GM04504 (cell line): ENCODE measurements at regions not wholly inside any gene's neighbourhood (a gene's known extent, or its start where the extent isn't known, plus 50 kb on each side); places are given as distances from the start of the nearest gene placed in this dataset.

Source experiments
- DNase-seq: peaks from one replicate; pipeline ENCODE4 v3.0.0-alpha.2; 2012; ENCODE audit warnings: low read depth

DNA sequence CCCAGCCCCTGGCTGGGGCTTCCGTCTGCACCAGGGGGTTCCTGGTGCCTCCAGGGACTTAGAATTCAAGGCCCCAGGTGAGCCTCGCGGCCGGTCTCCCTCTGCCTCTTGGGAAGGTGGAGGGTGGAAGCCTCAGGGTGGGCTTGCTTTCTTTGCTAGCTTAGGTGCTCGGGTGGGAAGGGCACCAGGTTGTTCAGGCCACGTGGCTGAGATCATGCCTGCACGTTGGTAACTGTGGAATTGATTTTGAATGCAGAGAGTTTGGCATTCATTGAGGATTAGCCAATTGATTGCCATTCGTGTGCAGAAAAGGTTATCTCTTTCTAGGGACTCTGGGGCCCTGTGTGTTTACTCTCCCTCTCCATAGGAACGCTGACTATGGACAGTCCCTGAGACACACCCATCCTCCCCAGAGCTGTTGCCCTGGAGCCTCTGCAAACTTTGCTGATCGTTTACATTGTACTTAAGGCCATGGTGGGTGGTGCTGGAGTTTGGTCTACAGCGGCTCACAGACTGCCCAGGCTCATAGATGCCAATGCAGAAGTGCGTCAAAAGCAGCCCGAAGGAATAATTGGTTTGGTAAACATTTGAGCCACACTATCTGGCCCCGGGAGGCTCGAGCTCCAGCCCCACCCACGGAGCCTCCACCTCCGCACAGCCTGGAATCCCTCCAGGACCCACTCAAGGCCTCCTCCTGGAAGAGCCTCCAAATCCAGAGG lies 1457.7 kb downstream of the BRD1 start:
- no peak for DNase-seq

DNA sequence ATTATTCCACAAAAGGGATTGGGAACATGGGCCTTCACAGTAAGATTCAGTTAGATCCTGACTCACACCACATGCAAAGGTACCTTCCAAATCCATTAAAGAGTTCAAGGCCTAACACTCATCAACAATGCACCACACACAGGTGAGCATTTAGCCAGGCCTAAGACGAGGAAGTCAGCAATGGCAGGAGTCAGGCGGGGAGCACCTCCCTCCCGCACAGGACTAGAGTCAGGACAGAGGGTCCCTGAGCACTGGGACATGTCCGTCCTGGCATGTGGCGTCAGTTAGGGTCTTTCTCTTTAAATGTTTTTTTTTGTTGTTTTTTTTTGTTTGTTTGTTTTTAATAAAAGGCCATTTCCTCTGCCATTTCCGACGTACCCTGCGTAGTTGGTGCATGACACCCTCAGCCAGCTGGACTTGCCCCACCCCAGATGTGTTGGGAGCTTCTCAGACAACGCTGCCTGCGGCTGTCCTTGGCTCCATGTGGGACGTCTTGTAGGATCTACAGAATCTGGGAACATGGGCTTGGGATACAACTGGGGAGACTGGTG lies 1458.6 kb downstream of the BRD1 start:
- no peak for DNase-seq

DNA sequence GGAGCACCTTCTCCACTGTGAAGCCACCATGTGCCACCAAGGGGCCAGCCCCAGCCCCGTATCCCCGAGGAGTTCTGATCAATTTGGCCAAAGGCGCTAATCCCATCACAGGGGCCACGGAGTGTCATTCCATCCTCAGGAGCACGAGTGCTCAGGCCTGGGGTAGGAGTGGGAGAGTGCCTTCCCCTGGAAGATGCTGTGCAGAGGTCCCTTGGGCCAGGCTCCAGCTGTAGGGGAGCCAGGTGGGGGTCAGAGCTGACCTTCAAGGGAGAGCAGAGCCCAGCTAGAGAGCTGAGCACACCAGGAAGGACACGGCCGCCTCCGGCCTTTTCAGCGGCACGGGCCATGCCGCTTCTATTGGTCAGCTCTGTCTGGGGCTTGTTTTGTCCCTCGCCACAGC lies 1459.9 kb downstream of the BRD1 start:
- no peak for DNase-seq

- no peak for DNase-seq
These were observed 1461.1 kb downstream of the BRD1 start for GRCh38 chr22:48366591-48366990.

DNA sequence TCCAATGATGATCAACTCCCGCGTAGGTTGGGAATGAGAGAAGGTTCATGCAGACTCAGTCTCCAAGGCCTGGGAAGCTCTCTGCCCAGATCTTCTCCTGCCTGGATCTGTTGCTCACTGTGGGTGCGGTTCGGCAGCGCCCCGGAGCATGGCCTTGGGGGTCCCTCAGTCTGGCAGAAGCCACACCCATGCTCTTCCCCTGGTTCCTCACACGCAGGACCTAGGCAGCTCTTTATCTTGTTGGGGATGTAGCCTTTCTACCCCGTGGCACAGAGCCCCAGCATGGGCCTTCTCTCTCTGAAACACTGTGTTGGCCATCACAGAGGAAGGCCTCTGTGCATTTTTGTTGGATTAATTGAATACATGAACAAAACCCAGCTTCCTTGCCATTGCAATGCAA lies 1461.6 kb downstream of the BRD1 start:
- DNase-seq: no peak

- no peak for DNase-seq
These were observed 1462.3 kb downstream of the BRD1 start for GRCh38 chr22:48365386-48365785.

- no peak for DNase-seq
These were observed 1464.8 kb downstream of the BRD1 start for GRCh38 chr22:48362721-48363404.

GRCh38 chr22:48361099-48361639 lies 1466.5 kb downstream of the BRD1 start:
- no peak for DNase-seq

DNA sequence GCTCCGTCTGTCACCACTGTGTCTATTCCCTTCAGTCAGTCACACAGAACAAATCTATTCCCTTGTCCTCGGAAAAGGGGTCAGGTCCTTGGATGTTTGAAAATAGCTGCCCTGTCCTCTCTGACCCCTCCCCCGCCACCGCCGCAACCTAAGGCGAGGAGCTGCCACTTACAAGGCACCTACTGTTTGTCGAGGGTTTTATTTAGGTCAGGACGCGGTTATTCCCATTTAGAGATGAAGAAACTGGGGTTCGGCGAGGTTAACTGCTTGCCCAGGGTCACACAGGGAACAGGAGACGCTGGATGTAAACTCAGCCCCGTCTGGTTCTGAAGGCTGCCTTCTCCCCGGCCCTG lies 1468.1 kb downstream of the BRD1 start:
- DNase-seq: no peak

DNA sequence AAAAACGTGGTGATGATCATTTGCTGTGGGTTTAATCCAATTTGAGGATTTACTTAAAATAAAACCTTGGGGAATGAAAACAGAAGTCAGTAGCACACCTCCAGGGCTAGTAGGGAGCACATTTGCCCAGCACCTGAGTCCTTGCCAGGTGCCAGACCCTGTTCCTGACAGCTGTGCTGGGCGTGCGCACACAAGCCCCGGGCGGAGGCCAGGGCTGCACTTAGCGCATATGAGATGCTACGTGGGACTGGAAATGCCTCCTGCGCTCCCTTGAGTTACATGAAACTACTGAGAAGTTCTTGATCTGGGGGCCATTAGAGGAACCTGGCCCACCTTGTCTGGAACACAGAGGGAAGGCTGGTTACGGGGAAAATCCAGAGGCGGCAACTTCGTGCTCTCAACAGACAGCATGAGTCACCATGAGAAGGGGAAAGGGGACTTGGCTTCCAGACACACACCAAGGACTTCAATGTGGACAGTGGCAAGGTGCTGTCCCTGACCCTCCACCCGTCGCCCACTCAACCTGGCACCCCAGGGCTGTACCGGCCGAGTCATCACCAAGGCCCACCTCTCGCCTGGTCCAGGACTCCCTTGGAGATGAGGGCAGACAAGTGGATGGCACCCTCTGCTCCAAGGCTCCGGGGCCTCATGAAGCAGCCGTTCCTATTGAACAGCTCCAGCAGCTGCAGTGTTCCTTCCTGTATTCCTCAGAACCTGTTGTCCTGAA lies 1468.6 kb downstream of the BRD1 start:
- no peak for DNase-seq

GRCh38 chr22:48357961-48358360 lies 1469.7 kb downstream of the BRD1 start:
- no peak for DNase-seq

- DNase-seq: no peak
These were observed 1470.5 kb downstream of the BRD1 start for GRCh38 chr22:48357196-48357595.

DNA sequence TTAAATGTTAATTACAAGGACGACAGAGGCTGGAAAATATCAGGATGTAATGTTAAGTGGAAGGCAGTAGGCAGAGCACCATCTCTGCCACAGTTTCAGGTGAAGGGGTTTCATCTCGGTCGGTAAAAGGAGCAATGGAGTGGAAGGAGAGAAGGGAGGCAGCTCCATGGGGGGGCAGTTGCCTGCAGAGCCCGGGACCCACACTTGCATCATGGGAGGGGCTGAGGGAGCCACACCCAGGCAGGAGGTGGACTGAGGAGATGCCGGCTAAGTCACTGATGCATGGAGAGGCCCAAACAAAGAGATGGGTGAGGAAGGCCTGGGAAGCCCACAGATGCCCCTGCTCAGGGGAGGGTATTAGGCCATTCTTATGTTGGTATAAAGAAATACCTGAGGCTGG lies 1470.9 kb downstream of the BRD1 start:
- no peak for DNase-seq

DNA sequence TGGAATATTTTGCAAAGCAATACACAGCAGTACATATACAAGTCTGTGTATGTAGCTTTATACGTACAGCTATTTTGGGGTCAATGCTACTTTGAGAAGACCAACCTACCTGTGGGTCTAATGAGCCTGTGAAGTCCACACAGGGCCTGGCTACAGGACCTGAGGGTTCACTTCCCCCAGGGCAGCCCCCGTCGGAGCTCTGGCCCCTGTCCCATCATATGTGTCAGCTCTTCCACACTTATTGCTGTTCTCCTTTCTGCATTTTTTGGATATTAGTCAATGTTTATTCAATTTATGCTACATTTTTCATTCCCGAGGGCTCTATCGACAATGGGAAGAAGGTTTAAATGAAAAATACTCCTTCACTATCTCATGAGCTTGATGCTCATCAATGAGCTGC lies 1473.6 kb downstream of the BRD1 start:
- DNase-seq: no peak

DNA sequence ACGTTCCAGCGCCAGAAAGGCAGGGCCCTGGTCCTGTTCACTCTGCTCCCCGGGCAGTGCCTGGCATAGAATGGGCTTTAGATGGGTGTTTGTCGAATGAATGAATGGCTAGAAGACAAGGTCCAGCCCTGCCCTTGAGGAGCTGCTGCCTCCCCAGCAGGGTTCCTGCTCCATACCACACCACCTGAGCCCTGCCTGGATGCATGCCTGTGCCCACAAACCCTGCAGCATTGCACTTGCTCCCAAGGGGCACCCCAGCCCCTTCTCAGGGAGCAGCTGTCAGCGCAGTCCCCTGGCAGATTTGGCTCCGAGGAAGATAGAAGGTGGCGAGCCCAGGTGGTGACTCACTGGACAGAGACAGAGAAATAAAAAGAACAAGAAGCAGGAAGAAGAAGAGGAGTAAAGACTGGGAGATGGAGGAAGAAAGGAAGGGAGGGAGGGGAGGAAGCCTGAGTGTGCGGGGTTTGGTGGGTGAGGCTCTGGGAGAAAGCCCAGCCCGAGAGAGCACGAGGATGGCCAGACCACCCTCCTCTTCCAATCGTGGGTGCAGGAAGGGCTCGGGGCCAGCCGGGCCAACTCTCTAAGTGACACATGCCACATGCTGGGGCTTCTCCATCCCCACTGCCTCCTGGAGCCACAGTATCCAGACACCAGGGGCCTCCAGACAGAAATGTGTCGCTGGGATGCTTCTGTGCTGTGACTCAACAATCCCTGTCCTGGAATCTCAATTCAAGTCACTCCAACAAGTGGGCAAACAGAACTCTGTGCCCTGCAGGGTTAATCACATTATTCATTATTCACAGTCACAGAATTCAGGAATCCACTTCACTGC lies 1474.3 kb downstream of the BRD1 start:
- no peak for DNase-seq

DNA sequence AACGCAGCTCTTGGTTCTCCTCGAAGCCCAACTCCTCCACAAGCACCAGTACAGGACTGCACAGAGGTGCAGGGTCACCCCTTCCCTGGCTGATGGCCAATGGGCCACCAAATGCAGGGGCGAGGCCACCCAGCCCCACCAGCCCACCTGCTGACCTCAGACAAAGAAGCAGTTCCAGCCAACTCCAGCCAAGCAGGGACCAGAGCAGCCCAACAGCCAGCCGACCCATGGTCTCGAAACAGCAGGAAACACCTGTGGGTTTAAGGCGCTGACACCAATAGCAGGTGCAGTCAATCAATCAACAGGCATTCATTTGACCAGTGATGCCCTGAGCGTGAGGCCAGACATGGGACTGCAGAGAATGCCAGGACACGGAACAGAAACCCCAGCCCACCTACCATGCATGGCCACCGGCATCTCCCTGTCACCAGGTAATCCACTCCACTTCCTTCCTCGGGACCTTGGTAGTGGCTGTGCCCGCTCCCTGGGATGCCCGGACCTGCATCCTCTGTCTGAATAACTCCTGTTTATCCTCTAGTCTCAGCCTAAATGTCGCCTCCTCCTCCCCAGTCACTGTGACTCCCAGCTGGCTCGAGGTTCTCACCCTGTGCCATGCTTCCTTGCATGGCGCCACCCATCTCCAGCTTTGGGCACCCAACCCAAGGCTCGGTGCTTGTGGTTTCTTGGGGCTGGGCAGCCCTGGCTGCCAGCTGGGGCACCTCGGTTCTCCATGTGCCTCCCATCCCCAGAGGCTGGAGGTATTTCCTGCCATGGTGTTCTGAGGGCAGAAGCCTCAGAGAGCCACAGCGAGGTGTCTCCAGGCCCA lies 1475.4 kb downstream of the BRD1 start:
- no peak for DNase-seq

- no peak for DNase-seq
These were observed 1476.1 kb downstream of the BRD1 start for GRCh38 chr22:48351376-48352085.

- no peak for DNase-seq
These were observed 1477.2 kb downstream of the BRD1 start for GRCh38 chr22:48350456-48350855.

- no peak for DNase-seq
These were observed 1478.8 kb downstream of the BRD1 start for GRCh38 chr22:48348855-48349254.

DNA sequence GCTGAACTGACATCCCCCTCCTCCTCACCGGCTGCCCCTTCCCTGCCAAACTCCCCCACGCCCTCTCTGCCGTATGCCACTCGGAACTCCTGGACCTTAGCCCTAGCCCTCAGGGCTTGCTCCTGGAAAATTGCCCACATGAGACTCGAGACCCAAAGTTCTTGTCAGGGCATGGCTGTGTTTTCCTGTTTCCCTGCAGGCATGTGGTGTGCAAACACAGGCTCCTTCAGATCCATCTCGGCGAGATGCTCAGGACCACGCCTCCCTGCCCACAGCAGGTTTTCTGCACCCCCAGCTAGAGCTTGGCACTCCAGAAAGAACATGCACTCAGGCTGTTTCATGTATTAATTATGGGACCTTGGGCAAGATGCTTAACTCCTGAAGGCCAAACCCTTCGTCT lies 1480.4 kb downstream of the BRD1 start:
- DNase-seq: no peak
